Stimulated activated CD8-positive, alpha-beta memory T cell treated with anti-CD3 and anti-CD28 coated beads, Interleukin-7, amount 100 ng/mL, for 1 hour (primary cell): ENCODE measurements at regions not wholly inside any gene's neighbourhood (a gene's known extent, or its start where the extent isn't known, plus 50 kb on each side); places are given as distances from the start of the nearest gene placed in this dataset.

ENCODE experiments used
- DNase-seq, 2 donors: peaks; one replicate each; pipeline ENCODE4 v3.0.0-alpha.2; 2020; ENCODE audit warnings: low read depth in 2 of 2

DNA sequence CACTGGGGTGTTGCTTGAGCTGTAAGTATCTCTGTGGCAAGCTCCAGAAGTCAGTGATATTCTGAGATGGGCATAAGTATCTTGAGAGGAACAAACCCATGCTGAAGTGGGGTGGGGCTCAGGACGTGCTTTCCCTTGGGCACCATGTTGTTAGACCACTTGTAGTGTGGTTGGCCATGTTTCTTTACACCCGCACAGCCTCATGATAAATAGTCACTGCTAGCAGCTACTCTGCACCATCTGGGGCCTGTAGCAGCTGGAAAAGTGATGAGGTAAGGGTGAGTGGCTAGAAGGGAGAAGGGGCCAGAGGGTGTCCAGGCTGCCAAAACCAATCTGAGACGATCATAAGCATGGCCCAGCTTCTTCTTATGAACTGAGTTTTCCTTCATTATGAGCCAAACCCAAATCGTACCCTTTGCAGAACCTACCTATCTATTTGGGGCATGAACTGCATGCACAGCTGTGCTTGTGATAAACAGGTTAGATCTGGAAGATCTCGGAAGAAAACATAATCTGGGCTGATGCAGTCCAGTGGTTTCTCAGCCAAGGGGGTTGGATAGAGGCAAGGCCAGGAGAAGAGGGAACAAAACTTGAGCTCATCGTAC is 91.9 kb upstream of the IRF2BP2 start:
- DNase-seq: no peak

DNA sequence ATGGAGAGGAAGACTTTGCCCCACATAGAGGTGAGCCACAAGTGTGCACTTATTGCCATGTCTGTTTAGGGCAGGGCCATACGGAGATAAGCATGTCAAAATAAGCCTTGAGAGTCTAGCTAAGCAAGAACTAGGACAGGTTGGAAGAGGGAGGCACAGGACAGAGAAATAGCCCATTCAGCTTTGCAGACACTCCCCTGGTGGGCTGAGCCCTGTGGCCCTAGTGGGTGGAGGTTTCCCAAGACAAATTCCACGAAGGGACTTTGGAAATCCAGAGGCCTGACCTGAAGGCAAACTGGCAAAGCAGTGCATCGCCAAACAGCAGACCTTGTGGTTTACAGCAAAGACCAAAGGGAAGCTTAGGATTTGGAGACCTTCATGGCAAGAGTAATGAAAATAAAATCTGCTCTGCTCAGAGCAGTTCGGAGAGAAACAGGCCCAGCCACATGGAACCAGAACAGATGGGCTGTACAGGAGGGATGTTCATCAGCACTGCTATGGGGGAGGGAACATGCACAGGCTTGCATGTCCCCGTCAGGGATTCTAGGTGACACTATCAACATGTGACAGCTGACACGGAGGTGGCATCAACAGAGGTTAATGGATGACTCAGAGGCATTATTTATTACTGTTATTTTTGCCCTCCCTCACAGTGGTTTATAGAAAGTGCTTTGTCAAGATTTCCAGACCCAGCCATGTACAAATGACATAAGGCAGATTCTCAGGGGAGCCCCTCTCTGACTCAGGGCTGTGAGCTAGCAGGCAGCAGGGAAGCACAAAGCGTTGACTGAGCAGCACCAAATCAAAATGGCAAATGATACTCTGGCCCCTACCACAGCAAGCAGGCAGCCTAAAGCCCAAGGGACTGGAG is 90.1 kb upstream of the IRF2BP2 start:
- DNase-seq: no peak

DNA sequence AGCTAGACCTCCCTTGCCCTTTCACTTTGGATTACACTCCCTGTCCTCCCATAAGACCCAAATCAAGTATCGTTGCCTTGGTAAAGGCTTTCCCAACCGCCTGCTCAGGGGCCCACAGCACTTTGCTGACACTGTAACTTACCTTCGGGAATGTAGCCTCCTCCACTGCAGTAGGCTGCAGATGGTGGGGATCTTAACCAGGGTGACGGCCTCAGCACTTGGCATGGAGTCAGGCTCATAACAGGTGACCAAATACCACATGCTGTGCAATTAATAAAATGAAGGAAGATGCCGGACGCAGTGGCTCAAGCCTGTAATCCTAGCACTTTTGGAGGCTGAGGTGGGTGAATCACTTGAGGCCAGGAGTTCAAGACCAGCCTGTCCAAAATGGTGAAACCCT is 88.7 kb upstream of the IRF2BP2 start:
- DNase-seq: no peak

DNA sequence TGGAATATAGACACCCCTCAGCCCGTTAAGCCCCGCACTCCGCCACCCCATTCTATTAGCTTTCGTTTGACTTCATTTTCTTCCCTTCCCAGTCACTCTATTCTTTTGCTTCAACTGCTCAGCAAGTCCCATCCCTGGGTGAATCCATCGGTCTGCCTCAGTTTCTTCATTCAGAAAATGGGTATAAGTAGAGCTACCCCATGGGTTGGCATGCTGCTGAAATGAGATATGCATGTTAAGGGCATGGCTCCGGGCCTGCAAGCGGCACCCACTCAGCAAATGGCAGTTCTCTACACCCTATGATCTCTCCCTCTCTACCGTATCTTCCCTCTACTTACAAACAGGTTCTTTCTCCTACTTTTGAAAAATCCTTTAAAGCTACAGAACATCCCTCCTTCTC is 87.8 kb upstream of the IRF2BP2 start:
- no peak for DNase-seq

DNA sequence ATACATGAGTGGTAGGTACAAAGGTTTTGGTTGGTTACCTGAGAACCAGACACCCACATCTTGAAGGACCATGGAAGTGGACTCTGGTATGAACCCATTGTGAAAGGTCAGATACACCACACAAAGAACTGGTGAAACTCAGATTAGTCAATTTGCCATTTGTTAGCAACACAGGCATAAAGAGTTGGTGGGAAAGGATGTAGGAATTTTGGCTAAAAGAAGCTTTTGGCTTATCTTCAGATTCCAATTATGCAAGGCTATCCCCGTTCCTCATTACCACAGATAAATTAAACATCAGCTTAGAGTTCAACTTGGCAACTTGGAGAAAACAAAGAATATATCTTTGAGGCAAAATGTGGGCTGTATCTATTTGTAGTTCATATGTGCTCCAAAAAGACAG is 87.0 kb upstream of the IRF2BP2 start:
- DNase-seq: no peak

DNA sequence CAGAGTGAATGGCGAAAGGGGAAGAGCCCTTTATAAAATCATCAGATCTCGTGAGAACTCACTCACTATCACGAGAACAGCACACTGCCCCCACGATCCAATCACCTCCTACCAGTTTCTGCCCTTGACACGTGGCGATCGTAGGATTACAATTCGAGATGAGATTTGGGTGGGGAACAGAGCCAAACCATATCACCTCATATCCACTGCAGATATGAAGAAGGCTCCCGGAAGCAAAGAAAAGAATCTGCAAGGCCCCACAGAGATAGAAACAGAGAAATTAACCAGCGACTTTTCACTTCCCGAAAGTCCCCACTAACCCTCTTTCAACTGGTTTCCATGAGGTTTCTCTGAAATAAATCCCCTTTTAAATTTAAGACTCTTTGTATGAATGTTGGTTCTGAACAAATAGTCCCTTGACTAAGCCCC is 86.2 kb upstream of the IRF2BP2 start:
- no peak for DNase-seq

DNA sequence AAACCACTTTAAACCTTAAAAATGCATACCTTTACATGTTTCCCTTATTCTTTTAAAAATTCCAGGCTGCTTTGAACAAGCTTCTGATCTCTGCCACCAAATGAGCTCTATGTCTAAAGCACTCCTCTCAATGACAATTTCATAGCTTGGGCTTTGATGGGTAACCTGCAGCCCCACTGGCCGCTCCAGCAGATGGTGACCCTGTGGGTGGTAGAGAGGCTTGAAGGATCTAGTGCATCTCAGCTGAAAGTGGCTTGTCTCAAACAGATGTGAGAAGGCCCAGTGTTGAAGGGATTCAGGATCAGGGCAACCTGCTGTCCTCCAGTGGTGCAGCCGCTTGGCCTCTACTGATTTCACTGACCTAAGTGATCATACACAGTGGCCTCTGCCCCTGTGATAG is 84.7 kb upstream of the IRF2BP2 start:
- DNase-seq: no peak

DNA sequence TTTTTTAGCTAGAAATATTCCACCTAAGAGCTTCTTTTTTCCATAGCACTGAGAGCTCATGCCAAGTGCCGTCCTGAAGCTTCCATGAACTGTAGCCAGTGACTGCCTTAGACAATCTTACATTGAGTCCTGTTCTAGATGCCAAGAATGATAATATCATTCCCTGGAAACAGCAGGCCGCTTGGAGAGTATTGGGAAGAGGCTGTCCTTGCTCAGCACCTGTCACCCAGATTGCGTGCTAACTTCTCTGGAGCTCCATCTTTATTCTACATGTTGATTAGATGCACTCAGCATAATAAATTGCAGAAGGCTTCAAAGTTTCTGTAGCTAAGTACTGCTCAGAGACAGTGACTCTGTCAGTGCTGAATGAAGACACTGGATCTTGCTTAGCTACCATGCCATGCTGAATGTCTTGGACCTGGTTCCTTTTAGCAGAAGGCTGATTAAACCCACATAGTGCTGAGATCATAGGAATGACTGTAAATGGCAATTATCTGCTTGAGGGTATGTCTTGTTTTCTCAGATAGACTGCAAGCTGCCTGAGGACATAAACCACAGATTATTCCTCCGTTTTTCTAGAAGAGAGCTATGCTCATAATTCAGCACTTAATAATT is 83.1 kb upstream of the IRF2BP2 start:
- no peak for DNase-seq

DNA sequence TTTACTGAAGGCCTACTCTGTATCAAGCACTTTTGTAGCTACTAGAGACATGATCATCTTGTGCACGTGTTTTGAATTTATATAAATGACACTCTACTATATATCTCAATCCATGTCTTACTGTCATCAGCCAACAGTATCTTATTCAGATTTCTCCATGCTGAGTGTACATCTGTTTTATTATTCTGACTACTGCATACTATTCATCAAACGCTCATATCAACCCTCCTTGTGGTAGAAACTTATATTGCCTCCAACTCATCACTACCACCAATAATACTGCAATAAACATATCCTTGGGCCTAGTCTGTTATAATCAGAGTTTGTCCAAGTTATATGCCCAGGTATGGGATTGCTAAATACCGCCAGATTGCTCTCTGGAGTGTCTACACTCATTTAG is 81.6 kb upstream of the IRF2BP2 start:
- DNase-seq: no peak

DNA sequence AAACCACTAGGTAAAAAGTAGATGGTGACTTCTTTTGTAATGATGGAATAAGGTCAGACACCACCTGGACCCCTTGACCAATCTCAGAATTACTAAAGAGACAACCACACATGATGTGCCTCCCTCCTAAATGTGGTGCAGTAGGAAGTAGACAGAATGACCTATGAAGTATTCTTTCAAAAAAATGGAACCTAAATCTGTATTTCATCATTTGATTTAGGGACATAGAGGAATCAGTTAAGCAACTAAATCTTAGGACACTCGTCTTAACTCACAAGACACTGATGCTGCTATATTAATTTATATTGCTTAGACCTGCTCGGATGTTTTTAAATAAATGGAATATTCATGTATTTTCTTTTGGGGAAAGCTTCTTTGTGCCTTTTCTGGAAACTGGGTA is 80.9 kb upstream of the IRF2BP2 start:
- DNase-seq: no peak

DNA sequence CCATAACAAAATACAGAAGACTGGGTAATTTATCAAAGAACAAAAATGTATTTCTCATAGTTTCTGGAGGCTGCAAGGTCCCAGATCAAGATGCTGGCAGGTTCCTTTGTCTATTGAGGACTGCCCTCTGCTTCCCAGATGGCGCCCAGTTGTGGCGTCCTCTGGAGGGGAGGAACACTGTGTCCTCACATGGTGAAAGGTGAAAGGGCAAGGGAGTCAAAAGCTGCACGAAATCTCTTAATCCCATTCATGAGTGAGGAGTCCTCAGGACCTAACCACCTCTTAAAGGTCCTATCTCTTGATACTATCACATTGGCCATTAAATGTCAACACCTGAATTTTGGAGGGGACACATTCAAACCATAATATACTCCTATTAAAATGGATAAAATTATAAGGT is 79.3 kb upstream of the IRF2BP2 start:
- DNase-seq: no peak

DNA sequence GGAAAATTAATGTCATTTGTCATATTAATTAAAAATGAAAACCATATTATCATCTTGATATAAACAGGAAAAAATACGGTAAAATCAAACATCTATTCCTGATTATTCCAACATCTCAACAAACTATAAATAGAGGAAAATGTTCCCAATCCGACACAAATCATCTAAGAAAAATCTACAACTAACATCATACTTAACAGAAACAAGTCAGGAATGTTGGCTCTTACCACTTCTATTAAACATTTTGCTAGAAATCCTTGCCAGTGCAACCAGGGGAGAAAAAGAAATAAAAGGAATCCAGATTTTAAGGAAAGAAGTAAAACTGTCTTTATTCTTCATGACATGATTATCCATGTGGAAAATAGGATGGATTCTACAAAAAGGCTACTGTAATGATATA is 77.0 kb upstream of the IRF2BP2 start:
- DNase-seq: no peak

DNA sequence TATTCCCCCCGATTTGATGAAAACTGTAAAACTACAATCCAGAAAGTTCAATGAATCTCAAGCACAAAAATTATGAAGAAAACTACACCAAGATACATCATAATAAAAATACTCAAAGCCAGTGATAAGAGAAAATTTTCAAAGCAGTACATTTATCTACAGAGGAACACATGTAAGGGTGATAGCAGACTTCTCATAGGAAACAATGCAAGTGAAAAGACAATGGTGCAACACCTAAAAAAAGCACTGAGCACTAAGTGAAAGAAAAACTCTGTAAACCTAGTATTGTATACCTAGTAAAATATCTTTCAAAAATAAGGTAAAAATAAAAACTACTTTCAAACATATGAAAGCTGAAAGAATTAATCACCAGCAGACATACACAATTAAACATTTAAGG is 76.1 kb upstream of the IRF2BP2 start:
- no peak for DNase-seq

DNA sequence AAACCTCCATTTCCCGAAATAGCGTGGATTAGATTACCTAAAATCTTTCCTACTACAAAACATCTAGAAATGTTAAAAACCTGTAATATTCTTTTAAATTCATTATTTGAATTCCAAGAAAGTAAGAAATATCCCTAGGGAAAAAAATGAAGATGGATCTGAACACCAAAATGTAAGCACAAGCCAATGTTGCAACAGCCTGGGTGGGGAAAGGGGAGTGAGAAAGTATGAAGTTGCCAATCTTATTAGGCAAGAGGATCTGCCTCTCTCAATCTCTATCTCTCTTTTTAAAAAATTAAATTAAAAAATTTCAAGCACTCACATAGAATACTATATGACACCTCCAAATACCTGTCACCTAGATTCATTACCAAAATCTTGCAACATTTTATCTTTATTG is 74.9 kb upstream of the IRF2BP2 start:
- DNase-seq: no peak

DNA sequence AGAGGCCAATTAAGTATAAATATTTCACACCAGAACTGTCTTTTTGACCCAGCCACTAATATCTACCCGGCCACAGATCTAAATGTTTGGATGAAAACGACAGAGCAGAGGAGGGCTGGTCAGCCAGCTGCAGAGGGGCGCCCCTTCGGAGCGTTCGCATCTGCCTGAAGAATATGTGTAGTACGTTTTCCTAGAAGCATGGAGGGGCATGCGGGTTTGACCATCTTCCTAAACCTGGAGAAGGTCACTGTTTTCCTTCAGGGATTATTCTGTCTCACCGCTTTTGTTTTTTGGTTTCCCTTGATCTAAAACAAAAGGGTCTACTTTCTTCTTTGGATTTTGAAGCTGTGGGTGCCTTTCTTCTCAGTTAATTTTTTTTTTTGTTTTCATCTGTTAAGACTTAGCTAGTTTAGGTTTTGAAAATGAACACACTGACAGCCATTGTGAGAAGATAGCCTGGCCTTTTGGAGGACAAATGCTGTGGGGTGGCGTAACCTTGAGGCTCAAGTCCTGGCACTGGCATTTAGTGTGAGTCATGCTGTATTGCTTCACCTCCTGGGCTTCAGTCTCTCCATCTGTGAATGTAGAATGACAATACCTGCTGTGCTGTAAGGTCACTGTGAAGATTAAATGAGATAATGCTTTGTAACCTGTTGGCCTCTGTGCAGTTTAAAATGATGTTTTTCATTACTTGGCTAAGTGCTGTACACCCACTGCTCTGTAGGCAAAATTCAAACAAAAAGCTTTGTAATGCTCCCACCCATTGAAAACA is 74.1 kb upstream of the IRF2BP2 start:
- no peak for DNase-seq

DNA sequence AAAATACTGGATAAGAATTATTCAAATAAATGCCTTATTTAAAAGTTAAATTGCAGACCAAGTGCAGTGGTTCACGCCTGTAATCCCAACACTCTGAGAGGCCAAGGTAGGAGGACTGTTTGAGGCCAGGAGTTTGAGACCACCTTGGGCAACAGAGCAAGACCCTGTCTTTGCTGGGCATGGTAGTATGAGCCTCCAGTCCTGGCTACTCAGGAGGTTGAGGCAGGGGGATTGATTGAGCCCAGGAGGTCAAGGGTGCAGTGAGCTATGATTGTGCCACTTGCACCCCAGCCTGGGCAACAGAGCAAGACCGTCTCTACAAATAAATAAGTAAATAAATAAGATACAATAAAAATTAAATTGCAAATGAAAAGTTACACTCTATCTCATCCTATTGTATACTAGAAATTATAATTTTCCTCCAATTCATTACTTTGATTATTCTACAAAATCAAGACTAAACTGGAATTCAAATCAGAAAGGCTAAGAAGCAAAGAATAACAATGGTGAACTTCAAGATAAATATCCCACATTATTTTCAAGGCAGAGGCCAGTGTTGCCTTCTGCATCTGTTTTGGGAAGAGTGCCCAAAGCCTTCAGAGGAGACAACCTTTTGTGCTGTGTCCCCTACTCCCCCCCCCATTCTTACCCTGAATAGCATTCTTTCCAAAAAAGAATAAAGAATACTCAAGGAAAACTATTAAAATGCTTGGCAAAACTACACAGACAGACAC is 73.3 kb upstream of the IRF2BP2 start:
- no peak for DNase-seq

DNA sequence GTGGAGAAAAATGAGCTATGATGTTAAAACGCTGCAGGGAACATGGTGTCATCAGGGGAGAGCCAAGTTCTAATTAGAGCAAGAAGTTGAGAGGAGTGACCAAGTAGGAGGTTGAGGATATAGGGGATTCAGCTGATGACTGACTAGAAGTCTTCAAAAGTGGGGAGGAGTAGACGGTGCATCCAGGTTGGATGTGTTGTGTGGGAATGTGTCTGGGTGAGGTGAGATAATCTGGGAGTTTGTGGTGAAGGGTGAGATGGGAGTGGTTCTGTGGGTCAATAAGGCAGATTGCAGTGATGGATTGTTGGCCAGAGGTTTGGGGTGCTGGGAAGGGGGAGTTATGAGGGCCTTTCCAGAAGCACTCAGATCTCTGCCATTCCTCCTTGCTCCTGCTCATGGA is 72.0 kb upstream of the IRF2BP2 start:
- DNase-seq: no peak

DNA sequence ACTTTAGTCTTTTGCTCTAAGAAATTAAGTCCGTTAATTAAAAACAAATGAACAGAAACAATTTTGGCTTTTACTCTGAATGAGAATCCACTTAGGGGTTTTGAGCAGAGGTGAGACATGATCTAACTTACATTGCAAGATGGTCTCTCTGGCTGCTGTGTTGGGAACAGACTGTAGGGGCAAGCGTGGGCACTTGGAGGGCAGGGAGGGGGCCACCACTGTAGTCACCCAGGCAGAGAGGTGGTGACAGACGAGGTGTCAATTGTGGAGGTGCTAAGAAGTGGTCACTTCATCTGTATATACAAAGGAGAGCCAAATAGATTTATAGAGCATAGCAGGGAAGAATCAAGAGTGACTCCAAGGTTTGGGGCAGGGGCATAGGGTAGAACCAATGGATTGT is 71.1 kb upstream of the IRF2BP2 start:
- no peak for DNase-seq

DNA sequence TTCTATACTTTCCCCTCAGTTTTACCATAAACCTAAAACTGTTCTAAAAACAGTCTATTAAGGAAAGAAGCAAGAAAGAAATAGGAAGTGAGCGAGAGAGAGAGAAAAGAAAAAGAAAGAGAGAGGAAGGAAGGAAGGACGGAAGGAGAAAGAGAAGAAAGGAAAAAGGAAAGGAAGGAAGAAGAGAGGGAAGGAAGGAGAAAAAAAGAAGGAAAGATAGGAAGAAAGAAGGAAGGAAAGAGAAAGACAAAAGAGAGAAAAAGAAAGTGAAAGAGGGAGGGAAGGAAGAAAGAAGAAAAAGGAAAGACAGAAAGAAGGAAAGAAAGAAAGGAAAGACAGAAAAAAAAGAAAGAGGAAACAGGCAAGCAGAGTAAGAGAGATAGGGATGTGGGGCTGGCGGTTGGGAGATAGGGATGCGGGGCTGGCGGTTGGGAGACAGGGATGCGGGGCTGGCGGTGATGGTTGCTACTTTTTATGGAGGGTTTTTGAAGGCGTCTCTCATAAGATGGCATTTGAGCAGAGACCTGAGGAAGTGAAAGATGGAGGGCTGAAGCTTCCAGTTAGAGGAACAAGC is 70.4 kb upstream of the IRF2BP2 start:
- DNase-seq: no peak

DNA sequence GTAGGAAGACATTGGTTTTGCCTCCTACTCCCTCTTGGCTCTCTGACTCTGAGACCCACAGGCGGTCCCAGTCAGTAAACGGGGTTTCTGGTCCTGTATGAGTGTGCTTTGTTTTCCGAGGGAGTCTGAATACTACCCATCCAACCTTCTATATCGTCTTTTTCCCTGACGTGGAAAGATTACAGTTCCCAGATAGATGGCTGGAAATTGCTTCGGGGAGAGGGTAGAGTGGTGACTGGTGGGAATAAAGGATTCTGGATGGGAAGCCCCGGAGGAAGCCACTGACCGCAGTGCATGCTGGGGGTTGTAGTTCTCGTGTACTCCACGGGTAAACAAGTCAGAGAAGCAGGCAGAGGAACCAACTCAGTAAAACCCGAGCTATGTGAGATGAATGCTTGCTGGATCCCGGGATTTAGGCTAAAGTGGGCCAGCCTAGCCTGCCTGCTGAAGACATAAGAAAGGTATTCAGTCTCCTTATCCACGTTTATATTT is 66.2 kb upstream of the IRF2BP2 start:
- DNase-seq: peak; percentile 9 to 14

DNA sequence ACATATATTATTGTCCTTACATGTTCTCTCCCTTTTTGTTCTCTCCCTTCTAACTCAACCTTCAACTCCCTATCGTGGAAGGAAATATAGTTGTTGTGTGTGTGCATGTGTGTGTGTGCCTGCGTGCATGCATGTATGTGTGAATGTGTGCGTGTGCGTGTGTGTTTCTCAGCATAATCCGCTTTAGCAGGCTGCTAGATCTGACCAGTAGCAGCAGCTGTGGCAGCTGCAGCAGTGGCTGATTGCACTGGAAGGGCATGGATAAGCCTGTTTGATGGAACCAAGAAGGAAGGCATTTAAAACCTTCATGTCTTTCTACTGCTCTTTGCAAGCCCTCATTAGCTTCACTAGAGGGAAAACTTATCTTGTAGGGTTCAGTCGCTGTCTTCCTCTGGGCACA is 65.6 kb upstream of the IRF2BP2 start:
- DNase-seq: no peak
